ENCODE measurements at regions not wholly inside any gene's neighbourhood (a gene's known extent, or its start where the extent isn't known, plus 50 kb on each side); places are given as distances from the start of the nearest gene placed in this dataset.

DNA sequence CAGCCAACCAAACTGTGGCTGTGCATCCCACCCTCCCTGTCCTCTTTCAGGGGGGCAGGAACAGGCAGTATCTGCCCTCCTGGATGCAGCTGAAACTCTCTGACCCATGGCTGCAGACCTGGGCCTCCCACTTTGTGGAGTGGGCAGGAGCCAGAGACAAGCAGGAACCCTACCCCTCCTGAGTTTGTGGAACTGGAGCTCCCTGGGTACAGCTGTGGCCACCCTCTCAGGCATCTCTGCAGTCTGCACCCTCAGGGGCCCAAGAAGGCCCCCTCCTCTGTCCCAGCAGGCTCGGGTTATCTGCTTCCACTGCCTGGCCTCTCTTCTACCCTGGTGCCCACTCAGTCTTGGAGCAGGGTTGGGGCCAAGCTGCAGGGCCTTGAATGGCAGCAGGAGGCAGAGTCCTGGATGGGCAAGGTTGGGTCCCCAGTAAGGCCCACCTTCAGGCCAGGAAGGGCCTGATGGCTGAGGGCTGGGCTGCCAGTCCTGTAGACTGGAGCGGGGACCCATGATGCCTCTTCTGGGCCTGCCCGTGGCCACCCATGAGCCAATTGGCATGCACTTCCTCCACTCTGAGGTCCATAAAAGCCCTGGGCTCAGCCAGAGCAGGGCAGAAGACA, 619.9 kb downstream of the KIF4B start (continued):
- TF ChIP-seq TEAD4 (IDR thresholded peaks at IDR 0.05; ENCODE audit: low read depth, low read length) (no peak), RXRA (IDR thresholded peaks at IDR 0.05; ENCODE audit: insufficient read depth, low read depth, low read length) (no peak), SAP30 (IDR thresholded peaks at IDR 0.05; ENCODE audit: insufficient read depth, insufficient replicate concordance, low read length) (no peak), CEBPB (IDR thresholded peaks at IDR 0.05; ENCODE audit: low read depth, low read length) (no peak), SP2 (IDR thresholded peaks at IDR 0.05; ENCODE audit: low read length) (no peak)

All from H1 (cell line).